ENCODE measurements at regions not wholly inside any gene's neighbourhood (a gene's known extent, or its start where the extent isn't known, plus 50 kb on each side); places are given as distances from the start of the nearest gene placed in this dataset.

GRCh38 chr4:65976287-65976686 is 306.0 kb upstream of the EPHA5 start:
- no peak for TF ChIP-seq CTCF (IDR thresholded peaks at IDR 0.05)

GRCh38 chr4:65973186-65973585 is 302.9 kb upstream of the EPHA5 start:
- TF ChIP-seq CTCF (IDR thresholded peaks at IDR 0.05) = no peak

GRCh38 chr4:65971686-65972085 is 301.4 kb upstream of the EPHA5 start:
- TF ChIP-seq CTCF (IDR thresholded peaks at IDR 0.05) = no peak

DNA sequence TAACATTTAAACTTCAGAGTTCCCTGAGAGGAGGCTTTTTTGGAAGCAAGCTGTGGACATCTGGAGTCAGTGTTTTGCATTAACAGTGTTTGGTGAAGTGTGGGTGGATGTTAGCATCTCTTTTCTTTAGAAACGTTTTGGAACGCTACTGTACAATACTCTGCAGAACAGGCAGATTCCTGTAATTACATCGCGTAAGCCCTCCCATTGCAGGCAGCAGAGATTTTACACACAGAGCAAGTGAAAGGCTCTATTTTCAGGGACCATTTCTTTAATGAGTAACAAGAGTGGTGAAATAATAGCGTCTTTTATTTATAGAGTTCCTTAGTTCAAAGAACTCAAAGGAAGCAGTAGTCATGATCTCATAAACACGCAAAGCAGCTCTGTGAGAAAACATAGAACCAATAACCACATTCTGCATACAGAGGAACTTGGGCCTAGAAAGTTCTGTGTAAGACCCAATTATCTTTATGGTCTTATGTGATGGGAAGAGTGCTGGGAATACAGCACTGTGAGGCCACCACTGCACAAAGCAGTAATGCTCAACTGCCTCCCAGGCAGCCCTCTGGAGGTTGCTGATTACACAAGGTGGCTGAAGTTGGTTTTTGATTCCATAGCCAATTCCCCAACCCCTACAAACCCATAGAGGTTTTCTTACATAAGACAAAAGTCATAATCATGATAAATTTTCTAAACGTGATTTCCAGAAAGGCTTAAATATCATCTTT is 298.7 kb upstream of the EPHA5 start:
- no peak for TF ChIP-seq CTCF (IDR thresholded peaks at IDR 0.05)

- TF ChIP-seq CTCF (IDR thresholded peaks at IDR 0.05) = no peak
Measured at GRCh38 chr4:65960751-65961150, 290.5 kb upstream of the EPHA5 start.

DNA sequence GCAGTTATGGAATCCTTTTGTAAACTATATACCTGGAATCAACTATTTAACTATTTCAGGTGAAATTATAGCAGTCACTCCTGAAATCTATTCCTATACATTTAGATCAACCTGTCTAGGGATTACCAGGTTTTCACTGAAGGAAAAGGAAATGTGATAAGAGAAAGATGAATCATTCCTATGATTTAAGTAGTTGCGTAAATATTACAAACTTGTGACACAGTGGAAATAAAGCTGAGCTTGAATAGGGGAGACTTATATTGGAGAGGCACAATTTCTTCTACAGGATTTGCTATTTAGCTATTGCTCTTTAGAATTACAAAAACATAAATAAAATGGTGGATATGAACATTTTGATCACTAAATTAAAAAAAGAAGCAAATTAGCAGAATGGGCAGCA is 284.1 kb upstream of the EPHA5 start:
- TF ChIP-seq CTCF (IDR thresholded peaks at IDR 0.05) = no peak

- TF ChIP-seq CTCF (IDR thresholded peaks at IDR 0.05) = no peak
Measured at GRCh38 chr4:65951177-65951576, 280.9 kb upstream of the EPHA5 start.

DNA sequence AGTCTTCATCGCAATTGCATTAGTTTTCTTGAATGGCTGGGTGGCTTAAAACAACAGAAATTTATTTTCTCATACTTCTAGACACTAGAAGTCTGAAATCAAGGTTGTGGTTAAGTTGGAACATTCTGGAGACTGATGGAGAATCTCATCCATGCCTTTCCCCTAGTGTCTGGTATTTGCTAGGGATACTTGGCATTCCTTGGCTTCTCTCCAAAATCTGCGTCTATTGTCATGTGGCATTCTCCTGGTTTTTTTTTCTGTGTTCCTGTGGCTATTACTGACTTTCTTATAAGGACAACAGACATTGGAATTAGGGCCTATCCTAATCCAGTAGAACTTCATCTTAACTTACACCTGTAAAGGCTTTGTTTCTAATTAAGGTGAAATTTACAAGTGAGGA is 272.8 kb upstream of the EPHA5 start:
- no peak for TF ChIP-seq CTCF (IDR thresholded peaks at IDR 0.05)
